Peyer's patch (tissue), 4 donors: ENCODE measurements at regions not wholly inside any gene's neighbourhood (a gene's known extent, or its start where the extent isn't known, plus 50 kb on each side); places are given as distances from the start of the nearest gene placed in this dataset.

Experiments used
- CTCF ChIP-seq, 6 experiments: fragments of 450-650 bp in 4 of 6; fragments of 200-600 bp in 2 of 6; sonication (generic) in 1 of 6; IDR thresholded peaks; one replicate each; pipeline ENCODE4 v1.5.1; 2017 to 2019; ENCODE audit warnings: antibody characterized with exemption in 6 of 6, mild to moderate bottlenecking in 3 of 6, moderate library complexity in 1 of 6
- POLR2A ChIP-seq, 2 donors: fragments of 450-650 bp; IDR thresholded peaks; one replicate each; pipeline ENCODE4 v1.5.1; 2017; ENCODE audit warnings: antibody characterized with exemption in 2 of 2, mild to moderate bottlenecking in 2 of 2, moderate library complexity in 2 of 2

- TF ChIP-seq CTCF (IDR thresholded peaks at IDR 0.05) (no peak), POLR2A (IDR thresholded peaks at IDR 0.05) (no peak)
Observed at GRCh38 chr1:105368446-105368845, 1618.7 kb downstream of the AMY1C start.
